GM18505 (cell line): ENCODE measurements at regions not wholly inside any gene's neighbourhood (a gene's known extent, or its start where the extent isn't known, plus 50 kb on each side); places are given as distances from the start of the nearest gene placed in this dataset.

ENCODE experiments used
- ATAC-seq: cut with Tn5 transposase; IDR thresholded peaks from one replicate; pipeline ENCODE4 v1.9.1; 2021; ENCODE audit not compliant: unreplicated experiment
- POLR2A ChIP-seq: IDR thresholded peaks from 4 replicates; pipeline ENCODE4 v1.6.1; 2011; ENCODE audit warnings: borderline replicate concordance; ENCODE audit not compliant: insufficient read depth, insufficient read length; ENCODE audit errors: extremely low read depth

DNA sequence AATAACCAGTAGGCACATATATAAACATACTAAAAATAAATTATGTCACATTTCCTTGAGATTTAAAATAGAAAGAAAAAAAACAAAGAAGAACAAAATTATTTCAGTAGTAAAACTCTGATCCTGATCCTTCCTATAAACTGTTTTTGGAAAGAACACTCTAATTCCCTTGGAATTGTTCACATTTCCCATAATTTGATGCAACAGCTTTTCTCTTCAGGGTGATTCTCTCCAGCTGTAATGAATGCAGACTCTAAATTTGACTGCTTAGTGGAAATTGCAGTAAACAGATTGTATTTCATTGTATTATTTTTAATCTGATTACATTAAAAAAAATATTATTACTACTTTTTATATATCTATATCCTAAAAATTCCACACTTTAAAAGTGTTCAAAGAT is 70.2 kb upstream of the ABI3BP start:
- ATAC-seq, result no peak
- TF ChIP-seq POLR2A, result no peak

GRCh38 chr3:101061312-101061711 is 68.1 kb upstream of the ABI3BP start:
- no peak for ATAC-seq
- no peak for TF ChIP-seq POLR2A

DNA sequence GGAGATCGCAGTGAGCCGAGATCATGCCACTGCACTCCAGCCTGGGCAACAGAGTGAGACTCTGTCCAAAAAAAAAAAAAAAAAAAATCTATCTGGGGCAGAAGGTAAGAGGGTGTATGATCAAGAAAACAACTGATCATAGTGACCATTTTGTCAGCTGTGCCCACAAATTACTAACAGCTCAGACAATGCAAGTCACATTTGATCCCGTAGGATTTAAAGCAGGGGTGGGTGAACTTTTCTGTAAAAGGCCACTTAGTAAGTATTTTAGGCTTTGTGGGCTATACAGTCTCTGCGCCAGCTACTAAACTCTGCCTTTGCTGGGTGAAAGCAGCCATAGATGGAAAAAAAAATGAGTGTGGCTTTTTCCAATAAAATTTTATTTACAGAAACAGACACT is 57.6 kb upstream of the ABI3BP start:
- no peak for TF ChIP-seq POLR2A
- no peak for ATAC-seq

DNA sequence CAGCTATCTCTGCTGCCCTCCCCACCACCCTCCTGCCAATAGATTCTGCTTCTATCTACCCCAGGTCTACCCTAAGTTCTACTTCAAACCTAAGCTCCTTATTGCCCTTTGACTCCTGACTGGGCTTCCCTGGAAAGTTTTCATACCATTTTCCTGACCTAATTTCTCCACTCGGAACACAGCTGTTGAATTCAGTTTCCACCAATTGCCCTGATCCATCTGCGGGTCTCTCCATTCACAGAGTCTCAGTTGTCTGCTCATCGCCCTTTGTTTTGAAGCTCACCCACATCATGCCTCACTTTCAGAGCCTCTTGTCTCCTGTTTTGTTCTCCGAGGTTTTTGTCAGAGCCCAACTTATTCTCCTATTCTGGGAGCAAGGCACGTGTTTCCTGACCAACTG is 56.8 kb upstream of the ABI3BP start:
- ATAC-seq, result no peak
- no peak for TF ChIP-seq POLR2A

DNA sequence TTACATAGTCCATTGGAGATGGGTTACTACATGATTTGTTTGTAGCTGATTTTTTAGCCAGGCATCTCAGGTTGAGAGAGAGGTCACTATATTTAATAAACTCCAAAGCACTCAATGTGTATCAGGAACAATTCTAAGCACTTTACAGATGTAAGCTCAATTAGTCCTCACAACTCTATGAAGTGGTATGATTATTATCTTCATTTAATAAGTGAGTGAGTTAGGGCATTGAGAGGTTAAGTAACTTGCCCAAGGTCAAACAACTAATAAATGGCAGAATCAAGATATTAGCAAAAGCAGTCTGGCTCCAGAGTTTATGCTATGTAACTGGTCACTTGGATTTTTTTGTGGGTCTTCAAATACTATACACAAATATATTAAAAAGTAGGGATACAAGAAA is 56.3 kb upstream of the ABI3BP start:
- no peak for ATAC-seq
- no peak for TF ChIP-seq POLR2A

DNA sequence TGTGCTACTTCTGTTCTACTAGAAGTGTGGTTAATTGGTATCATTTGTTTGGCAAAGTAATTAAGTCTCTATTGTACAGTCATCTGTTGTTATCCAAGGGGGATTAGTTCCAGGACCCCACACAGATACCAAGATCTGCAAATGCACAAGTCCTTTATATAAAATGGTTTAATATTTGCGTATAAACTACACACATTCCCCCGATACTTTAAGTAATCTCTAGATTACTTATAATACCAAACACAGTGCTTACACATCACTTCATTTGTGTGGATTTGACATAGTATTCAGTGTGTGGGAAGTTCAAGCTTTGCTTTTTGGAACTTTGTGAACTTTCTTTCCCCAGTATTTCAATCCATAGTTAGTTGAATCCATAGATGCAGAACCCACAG is 50.5 kb upstream of the ABI3BP start:
- no peak for TF ChIP-seq POLR2A
- no peak for ATAC-seq

GRCh38 chr3:101042996-101043686 is 49.9 kb upstream of the ABI3BP start:
- ATAC-seq, result no peak
- no peak for TF ChIP-seq POLR2A
